ENCODE measurements at regions not wholly inside any gene's neighbourhood (a gene's known extent, or its start where the extent isn't known, plus 50 kb on each side); places are given as distances from the start of the nearest gene placed in this dataset.
"Not testable (repeated sequence)": the region's sequence is repeated elsewhere in the genome, so short reads cannot be mapped to it uniquely, and the experiment has no call there.

DNA sequence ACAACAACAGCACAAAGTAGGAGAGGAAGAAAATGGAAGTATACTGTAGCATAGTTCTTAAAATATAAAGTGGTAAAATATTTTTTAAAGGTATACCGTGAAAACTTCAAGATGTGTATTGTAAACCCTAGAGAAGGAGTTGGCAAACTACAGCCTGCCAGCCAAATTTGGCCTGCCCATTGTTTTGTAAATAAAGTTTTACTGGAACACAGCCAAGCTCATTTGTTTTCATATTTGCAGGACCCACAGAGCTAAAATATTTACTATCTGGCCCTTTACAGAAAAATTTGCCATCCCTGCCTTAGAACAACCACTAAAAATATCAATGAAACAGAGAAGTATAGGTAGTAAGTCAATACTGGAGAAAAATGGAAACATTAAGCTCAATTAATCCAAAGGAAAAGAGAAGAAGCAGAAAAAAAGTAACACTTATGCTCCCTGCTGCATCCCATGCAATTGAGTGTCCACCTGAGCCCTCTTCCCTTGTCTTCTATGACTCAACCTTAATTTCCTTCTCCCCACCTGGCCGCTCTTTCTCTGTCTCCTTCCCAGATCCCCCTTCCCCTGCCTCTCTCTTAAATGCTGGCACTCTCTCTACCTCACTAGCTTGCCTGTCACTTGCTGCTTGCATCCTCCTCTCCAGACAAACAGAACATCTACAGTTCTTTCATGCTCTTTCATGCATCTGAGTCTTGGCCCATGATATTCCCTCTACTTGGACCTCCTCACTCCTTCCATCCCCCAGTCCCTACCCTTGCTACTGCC is 50.6 kb upstream of the FER start:
- FAIRE-seq (no peak), DNase-seq (ENCODE audit: low spot score in 2 of 2) (no peak)

- no peak for FAIRE-seq
- no peak for DNase-seq (ENCODE audit: low spot score in 2 of 2)
Observed at GRCh38 chr5:108696407-108696806, 51.3 kb upstream of the FER start.

DNA sequence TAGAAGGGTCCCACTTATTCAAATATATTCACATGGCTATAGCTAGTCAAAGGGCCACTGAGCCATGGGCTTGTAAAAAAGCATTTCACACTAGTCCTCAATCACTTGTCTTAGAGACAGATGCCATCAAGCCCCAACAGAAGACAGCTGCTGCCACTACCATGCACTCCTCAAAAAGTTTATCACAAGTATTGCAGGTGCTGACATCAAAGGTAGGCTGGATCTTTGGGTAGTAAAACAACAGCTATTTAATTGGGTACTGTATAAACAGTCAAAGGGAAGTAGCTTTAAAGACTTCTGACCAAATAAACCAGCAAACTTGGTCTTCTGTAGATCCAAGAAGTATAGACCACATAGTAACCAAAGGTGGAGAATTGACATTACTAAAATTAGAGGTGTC is 59.2 kb upstream of the FER start:
- FAIRE-seq (no peak), DNase-seq (ENCODE audit: low spot score in 2 of 2) (no peak)

DNA sequence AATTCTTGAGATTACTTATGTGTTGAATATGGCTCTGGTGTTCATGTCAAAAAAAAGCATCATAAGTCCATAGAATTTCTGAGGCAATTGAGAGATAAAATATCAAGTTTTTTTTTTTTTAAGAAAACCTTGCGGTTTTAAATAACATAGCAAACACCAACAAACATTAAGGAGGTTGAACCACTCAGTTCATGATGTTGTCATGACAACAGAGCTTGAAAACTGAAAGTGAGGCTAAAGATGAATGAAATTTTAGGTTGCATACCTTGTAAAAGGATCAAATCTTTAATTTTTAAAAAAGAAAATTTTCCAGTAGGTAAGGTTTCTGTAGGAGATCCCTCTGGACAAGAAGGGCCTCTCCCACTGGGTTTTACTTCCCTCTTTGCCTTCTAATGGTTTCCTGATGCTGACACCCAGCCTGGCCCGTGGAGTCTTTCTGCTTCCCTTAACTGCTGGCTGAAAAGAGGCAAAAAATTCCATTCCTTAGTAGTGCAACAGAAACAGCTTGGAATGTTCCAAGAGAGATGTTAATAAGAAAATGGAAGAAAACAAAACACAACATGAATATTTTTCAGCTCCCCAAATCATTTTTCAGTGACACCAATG is 60.0 kb upstream of the FER start:
- DNase-seq (ENCODE audit: low spot score in 2 of 2), result peak in 1 of 2 donors; percentile 24
- FAIRE-seq, result no peak

DNA sequence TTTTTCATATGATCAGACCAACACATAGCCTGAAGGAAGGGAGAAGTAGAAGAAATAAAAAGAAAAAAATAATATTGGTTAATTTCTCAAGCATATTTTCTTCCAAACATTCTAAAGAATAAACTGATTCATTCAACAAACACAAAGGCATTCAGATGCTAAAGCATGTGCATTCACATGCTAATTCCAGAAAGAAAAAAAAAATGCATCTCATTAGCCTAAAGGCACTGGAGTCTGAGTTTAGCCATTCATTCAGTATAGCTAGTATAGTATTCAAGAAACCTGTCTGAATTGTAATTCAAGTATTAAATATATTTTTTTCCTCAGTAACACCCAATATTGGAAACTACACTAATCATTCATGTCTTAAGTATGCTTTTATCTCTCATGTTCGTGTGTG is 61.0 kb upstream of the FER start:
- DNase-seq (ENCODE audit: low spot score in 2 of 2) (no peak), FAIRE-seq (no peak)

DNA sequence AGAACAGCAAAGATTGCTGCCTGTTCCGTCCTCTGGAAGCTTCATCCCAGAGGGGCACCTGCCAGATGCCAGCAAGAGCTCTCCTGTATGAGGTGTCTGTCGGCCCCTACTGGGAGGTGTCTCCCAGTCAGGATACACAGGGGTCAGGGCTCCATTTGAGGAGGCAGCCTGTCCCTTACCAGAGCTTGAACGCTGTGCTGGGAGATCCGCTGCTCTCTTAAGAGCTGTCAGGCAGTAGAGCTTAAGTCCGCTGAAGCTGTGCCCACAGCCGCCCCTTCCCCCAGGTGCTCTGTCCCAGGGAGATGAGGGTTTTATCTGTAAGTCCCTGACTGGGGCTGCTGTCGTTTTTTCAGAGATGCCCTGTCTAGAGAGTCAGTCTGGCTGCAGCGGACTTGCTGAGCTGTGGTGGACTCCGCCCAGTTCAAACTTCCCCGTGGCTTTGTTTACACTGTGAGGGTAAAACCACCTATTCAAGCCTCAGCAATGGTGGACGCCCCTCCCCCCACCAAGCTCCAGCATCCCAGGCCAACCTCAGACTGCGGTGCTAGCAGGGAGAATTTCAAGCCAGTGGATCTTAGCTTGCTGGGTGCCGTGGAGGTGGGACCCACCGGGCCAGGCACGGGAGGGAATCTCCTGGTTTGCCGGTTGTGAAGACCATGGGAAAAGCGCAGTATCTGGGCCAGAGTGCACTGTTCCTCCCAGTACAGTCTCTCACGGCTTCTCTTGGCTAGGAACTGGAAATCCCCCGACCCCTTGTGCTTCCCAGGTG is 62.1 kb upstream of the FER start:
- not testable (repeated sequence) for DNase-seq (ENCODE audit: low spot score in 2 of 2)

GRCh38 chr5:108681079-108681921 is 66.4 kb upstream of the FER start:
- DNase-seq (ENCODE audit: low spot score in 2 of 2), result peak; percentile 18 to 59
- peak; percentile 94 for FAIRE-seq

More for the DNA sequence above, 62.1 kb upstream of the FER start:
- not testable (repeated sequence) for FAIRE-seq

DNA sequence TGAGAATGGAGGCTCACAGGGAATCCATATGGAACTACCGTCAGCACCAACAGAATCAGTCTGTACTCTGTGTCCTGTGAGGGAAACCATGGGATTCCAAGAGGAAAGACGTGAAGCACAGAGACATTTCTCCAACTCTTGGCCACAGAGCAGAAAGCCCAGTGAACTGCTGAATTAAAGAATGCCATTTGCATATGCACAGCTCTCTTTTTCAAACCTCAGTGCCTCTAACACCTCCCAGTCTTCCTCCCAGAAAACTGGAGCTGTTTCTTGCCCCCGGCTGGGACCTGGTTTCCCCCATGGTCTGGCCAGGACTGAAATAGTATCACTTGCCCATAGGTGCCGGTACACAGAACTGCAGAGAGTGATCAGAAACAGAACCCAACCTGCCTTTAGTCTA is 69.6 kb upstream of the FER start:
- DNase-seq (ENCODE audit: low spot score in 2 of 2) (no peak), FAIRE-seq (no peak)

DNA sequence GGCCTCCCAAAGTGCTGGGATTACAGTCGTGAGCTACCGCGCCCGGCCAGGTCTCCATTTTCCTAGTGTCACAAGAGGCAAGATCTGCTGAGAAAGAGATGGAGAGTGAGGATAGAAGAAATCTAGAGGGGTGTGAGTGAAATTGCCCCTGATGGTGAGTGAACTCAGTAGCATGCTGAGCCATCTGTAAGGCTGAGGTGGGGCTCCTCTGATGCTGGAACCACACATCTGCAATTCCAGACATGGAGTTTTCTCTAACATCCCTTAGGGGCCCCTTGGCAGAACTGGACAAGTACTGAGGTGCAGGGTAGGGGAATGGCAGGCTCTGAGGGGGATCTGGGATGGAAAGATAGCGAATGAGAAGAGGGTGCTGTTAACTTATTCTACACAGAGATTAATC is 72.0 kb upstream of the FER start:
- FAIRE-seq (no peak), DNase-seq (ENCODE audit: low spot score in 2 of 2) (no peak)

DNA sequence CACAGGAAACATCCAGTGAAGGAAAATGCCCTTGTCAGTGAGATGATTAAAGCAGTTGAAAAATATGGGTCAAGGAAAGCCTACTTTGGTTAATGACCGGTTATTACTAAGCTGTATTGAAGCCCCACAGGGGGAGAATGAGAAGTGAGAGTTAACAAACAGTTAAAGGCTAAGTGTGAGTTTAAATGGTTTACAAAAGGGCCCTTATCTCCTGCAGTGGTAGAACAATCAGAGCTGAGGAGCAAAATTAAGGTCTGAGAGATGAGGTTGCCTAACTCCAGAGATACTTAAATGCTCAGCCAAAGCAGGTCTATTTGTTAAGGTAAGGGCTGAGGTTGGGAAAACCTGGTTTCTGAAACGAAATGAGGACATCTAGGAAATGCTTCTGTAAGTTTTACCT is 75.1 kb upstream of the FER start:
- DNase-seq (ENCODE audit: low spot score in 2 of 2) (no peak), FAIRE-seq (no peak)

DNA sequence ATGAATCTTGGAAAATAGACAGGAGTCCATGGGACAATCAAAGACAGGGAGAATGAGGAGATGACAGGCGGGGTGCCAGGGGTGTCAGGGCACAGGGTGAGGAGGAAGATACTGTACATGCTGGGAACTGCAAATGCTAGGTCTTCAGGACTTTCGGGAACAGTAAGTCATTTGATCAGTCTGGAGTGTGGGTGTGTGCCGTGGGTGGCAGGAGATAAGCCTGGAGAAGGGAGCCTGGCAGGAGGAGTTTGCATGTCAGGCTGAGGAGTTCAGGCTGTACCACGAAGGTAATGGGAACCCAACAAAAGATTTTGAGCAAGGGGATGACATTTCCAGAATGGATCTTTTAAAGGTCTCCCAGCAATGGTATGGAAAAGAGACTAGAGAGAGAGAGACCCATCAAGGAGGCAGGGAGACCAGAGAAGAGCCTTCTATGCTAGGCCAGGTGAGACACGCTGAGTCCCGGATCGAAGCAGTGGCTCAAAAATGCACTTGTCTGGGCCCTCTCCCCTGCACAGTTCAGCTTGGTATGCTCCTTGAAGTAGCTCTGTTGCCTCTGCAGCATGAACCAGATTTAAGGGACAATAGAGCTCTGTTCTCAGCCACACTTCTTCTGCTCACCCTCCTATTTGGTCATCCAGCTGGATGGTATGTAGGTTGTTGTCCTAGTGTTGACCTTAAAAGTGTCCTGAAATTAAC is 77.0 kb upstream of the FER start:
- no peak for DNase-seq (ENCODE audit: low spot score in 2 of 2)
- no peak for FAIRE-seq

DNA sequence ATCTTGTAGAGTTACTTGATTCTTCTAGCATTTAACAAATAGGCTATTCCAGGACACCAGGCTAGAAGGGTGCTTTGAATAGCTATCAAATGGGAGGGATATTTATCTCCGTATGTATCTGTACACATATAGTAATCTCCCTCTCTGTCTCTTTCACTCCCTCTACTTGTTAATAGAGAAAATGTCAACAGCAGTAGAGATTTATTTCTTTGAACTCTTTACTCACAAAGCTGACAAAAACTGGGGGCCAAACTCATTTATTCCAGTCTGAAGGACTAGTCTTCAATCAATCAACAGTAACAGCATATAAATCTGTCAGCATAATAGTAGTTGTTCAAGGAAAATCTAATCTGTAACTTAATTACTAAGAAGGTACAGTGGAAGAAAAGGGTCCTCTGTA is 78.2 kb upstream of the FER start:
- FAIRE-seq (no peak), DNase-seq (ENCODE audit: low spot score in 2 of 2) (no peak)

DNA sequence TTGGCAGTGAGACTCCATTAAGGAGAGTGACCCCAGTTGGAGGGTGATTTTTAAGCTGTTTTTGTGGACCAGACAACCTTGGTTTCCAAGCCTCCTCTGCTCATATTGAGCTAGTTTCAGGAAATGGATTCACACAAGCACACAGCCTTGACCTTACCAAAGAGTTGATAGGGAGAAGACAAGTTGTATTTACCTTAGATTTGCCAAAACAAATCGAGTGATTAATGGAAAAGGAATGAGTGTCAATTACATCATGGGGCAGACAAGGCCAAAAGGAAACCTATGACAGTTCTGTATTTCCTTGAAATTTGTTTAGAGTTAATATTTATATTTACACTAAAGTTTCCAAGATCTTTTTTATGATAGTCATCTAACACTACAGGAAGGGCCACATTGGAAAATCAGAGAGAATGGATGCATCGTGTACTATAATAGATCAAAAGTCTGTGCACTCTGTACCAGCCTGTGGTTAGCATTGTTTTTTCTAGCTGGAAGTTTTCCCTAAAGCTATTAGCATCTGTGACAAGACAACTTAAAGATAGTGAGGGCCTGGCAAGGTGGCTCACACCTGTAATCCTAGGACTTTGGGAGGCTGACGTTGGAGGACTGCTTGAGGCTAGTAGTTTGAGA is 86.0 kb upstream of the FER start:
- no peak for FAIRE-seq
- no peak for DNase-seq (ENCODE audit: low spot score in 2 of 2)

GRCh38 chr5:108661024-108661423 is 86.7 kb upstream of the FER start:
- no peak for FAIRE-seq
- no peak for DNase-seq (ENCODE audit: low spot score in 2 of 2)

DNA sequence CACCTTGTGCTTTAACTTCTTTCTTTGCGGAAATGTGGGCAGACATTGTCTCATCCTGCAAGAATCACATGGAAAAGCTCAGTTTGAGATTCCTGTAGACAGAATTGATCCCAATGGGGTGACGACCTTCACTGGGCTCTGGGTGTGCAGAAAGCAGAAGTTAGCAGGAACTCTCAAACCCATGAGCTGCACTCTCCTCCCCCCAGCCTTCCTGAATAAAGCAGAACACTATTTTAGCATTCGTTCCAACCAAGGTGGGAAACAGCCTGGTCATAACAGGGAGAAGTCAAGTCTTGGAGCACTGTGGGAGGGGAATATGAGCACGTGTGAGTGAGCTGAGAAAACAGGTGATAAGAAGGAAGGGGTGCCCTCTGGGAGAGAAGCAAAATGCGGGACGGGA is 87.4 kb upstream of the FER start:
- DNase-seq (ENCODE audit: low spot score in 2 of 2) (no peak), FAIRE-seq (no peak)

DNA sequence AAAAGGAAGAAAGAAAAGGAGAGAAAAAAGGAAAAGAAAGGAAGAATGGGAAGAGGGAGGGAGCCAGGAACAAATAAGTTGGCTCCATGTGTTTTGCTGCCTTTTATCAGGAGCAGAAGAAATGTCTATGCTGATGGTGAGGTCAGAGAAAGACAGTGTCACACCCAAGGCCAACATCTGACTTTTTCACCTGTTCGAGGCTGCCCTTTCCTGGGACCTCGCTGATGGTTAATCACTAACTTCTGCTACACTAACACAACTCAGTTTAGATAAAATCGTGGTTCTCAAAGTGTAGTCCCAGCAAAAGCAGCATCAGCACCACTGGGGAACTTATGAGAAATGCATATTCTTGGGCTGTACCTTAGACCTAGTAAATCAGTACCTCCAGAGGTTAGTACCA is 88.2 kb upstream of the FER start:
- FAIRE-seq (no peak), DNase-seq (ENCODE audit: low spot score in 2 of 2) (no peak)

- no peak for DNase-seq (ENCODE audit: low spot score in 2 of 2)
- no peak for FAIRE-seq
Observed at GRCh38 chr5:108655750-108656450, 91.8 kb upstream of the FER start.

DNA sequence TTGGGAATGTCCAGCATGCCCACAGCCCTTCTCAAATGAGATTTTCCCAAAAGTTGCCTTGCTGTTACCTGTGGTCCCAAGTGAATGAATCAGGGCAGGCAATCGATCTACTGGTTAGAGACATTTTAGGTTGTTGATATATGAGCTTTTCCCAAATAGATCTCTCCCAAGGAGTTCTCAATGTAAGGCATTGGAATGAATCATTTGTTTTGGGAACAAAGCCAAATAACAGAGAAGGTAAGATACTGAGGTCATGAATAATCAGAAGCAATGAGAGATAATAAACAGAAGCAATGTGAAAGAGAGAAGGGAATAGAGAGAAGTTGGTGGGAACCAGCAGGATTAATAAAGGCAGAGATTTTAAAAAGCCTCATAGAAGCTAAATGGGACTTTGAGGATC is 93.6 kb upstream of the FER start:
- no peak for DNase-seq (ENCODE audit: low spot score in 2 of 2)
- FAIRE-seq, result no peak

DNA sequence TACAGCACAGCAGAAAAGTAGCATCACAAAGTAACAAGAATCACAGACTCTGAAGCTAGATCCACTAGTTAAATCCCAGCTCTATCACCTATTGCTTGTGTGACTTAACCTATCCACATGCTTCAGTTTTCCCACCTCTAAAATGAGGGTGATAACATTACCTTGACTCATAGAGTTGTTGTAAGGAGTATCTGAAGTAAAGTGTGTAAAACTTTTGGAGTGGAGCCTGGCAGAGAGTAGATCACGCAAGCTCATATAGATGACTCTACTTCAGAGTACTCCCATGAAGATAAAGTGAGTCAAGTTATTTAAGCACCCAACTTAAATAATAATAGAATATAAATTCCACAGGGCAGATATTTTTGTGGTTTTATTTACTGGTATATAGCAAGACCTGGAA is 94.5 kb upstream of the FER start:
- DNase-seq (ENCODE audit: low spot score in 2 of 2) (no peak), FAIRE-seq (no peak)
